ENCODE measurements at regions not wholly inside any gene's neighbourhood (a gene's known extent, or its start where the extent isn't known, plus 50 kb on each side); places are given as distances from the start of the nearest gene placed in this dataset.
A peak's percentile ranks its signal among the peaks of the same experiment; 100 is the strongest.

- Histone ChIP-seq H3K4me1 (ENCODE audit: insufficient read depth, low read length) (peaks cover 4% of the 10 kb centered on the region), H4K20me1 (ENCODE audit: insufficient read depth, low read length) (no peaks in the 10 kb centered on the region), H3K4me3 (ENCODE audit: insufficient read depth, low read length) (no peak overlapping the region), H3K36me3 (ENCODE audit: insufficient read depth, low read length) (no peaks in the 10 kb centered on the region), H3K9me3 (ENCODE audit: low read depth, low read length) (no peaks in the 10 kb centered on the region), H2AFZ (ENCODE audit: low read length) (no peak overlapping the region), H3K27me3 (ENCODE audit: insufficient read depth, low read length) (no peaks in the 10 kb centered on the region), H3K79me2 (ENCODE audit: insufficient read depth, low read length) (no peaks in the 10 kb centered on the region), H3K27ac (ENCODE audit: low read depth, low read length) (no peak overlapping the region), H3K4me2 (ENCODE audit: insufficient read depth, low read length) (no peak overlapping the region)
- no peak for DNase-seq (ENCODE audit: insufficient read length, low spot score, missing footprints)
- TF ChIP-seq CTCF (IDR thresholded peaks at IDR 0.05; ENCODE audit: extremely low read depth, low read depth, low read length): no peak
Measured at GRCh38 chr10:36624551-36625100, 500.8 kb upstream of the ANKRD30A start.

- no peaks in the 10 kb centered on the region for H3K27me3 ChIP-seq (ENCODE audit: insufficient read depth, low read length)
- H3K4me3 ChIP-seq (ENCODE audit: insufficient read depth, low read length): no peak overlapping the region
- DNase-seq (ENCODE audit: insufficient read length, low spot score, missing footprints): peak; percentile 48
- no peak for TF ChIP-seq CTCF (IDR thresholded peaks at IDR 0.05; ENCODE audit: extremely low read depth, low read depth, low read length)
- H3K27ac ChIP-seq (ENCODE audit: low read depth, low read length): no peak overlapping the region
- no peaks in the 10 kb centered on the region for H3K79me2 ChIP-seq (ENCODE audit: insufficient read depth, low read length)
- no peak overlapping the region for H3K4me2 ChIP-seq (ENCODE audit: insufficient read depth, low read length)
- H2AFZ ChIP-seq (ENCODE audit: low read length): no peak overlapping the region
- H3K4me1 ChIP-seq (ENCODE audit: insufficient read depth, low read length): peaks cover 4% of the 10 kb centered on the region
- H3K9me3 ChIP-seq (ENCODE audit: low read depth, low read length): no peaks in the 10 kb centered on the region
- no peaks in the 10 kb centered on the region for H3K36me3 ChIP-seq (ENCODE audit: insufficient read depth, low read length)
- H4K20me1 ChIP-seq (ENCODE audit: insufficient read depth, low read length): no peaks in the 10 kb centered on the region
Measured at GRCh38 chr10:36621346-36621745, 504.1 kb upstream of the ANKRD30A start.

- DNase-seq (ENCODE audit: insufficient read length, low spot score, missing footprints): no peak
- Histone ChIP-seq H3K9me3 (ENCODE audit: low read depth, low read length) (no peaks in the 10 kb centered on the region), H3K79me2 (ENCODE audit: insufficient read depth, low read length) (no peaks in the 10 kb centered on the region), H3K27me3 (ENCODE audit: insufficient read depth, low read length) (no peaks in the 10 kb centered on the region), H3K27ac (ENCODE audit: low read depth, low read length) (no peak overlapping the region), H3K4me1 (ENCODE audit: insufficient read depth, low read length) (peaks cover 12% of the 10 kb centered on the region), H3K4me3 (ENCODE audit: insufficient read depth, low read length) (no peak overlapping the region), H3K36me3 (ENCODE audit: insufficient read depth, low read length) (no peaks in the 10 kb centered on the region), H4K20me1 (ENCODE audit: insufficient read depth, low read length) (no peaks in the 10 kb centered on the region), H3K4me2 (ENCODE audit: insufficient read depth, low read length) (no peak overlapping the region), H2AFZ (ENCODE audit: low read length) (no peak overlapping the region)
- no peak for TF ChIP-seq CTCF (IDR thresholded peaks at IDR 0.05; ENCODE audit: extremely low read depth, low read depth, low read length)
Measured at GRCh38 chr10:36612436-36612835, 513.0 kb upstream of the ANKRD30A start.

- DNase-seq (ENCODE audit: insufficient read length, low spot score, missing footprints): peak; percentile 69
- no peak overlapping the region for H3K4me3 ChIP-seq (ENCODE audit: insufficient read depth, low read length)
- no peaks in the 10 kb centered on the region for H4K20me1 ChIP-seq (ENCODE audit: insufficient read depth, low read length)
- H3K4me2 ChIP-seq (ENCODE audit: insufficient read depth, low read length): no peak overlapping the region
- H3K9me3 ChIP-seq (ENCODE audit: low read depth, low read length): no peaks in the 10 kb centered on the region
- no peak for TF ChIP-seq CTCF (IDR thresholded peaks at IDR 0.05; ENCODE audit: extremely low read depth, low read depth, low read length)
- no peaks in the 10 kb centered on the region for H3K27me3 ChIP-seq (ENCODE audit: insufficient read depth, low read length)
- H3K27ac ChIP-seq (ENCODE audit: low read depth, low read length): no peak overlapping the region
- H2AFZ ChIP-seq (ENCODE audit: low read length): no peak overlapping the region
- peaks cover 12% of the 10 kb centered on the region for H3K4me1 ChIP-seq (ENCODE audit: insufficient read depth, low read length)
- H3K36me3 ChIP-seq (ENCODE audit: insufficient read depth, low read length): no peaks in the 10 kb centered on the region
- no peaks in the 10 kb centered on the region for H3K79me2 ChIP-seq (ENCODE audit: insufficient read depth, low read length)
Measured at GRCh38 chr10:36608866-36609265, 516.5 kb upstream of the ANKRD30A start.

All from osteoblast (primary cell).